Activated naive CD4-positive, alpha-beta T cell treated with anti-CD3 and anti-CD28 coated beads for 36 hours (primary cell): ENCODE measurements at regions not wholly inside any gene's neighbourhood (a gene's known extent, or its start where the extent isn't known, plus 50 kb on each side); places are given as distances from the start of the nearest gene placed in this dataset.

ENCODE experiments used
- CTCF ChIA-PET: fragments of 350-600 bp; sonication (Branson Sonifier 250); formaldehyde crosslinking; loops from one replicate; lab custom pipeline; 2021; ENCODE audit warnings: antibody characterized with exemption; lab: Charles Lee
- DNase-seq: peaks from one replicate; pipeline ENCODE4 v3.0.0-alpha.2; 2020
- H3K27ac Mint-ChIP-seq: one replicate; pipeline ENCODE4 v1.8.0; 2021; ENCODE audit warnings: mild to moderate bottlenecking, mixed read lengths
- H3K27me3 Mint-ChIP-seq: one replicate; pipeline ENCODE4 v1.8.0; 2021; ENCODE audit warnings: low read depth, mixed read lengths
- H3K36me3 Mint-ChIP-seq: one replicate; pipeline ENCODE4 v1.8.0; 2021; ENCODE audit warnings: low read depth, mixed read lengths
- H3K4me1 Mint-ChIP-seq: one replicate; pipeline ENCODE4 v1.8.0; 2021; ENCODE audit warnings: low read depth, mixed read lengths
- H3K4me3 Mint-ChIP-seq: one replicate; pipeline ENCODE4 v1.8.0; 2021; ENCODE audit warnings: mild to moderate bottlenecking, moderate library complexity, mixed read lengths
- H3K9me3 Mint-ChIP-seq: one replicate; pipeline ENCODE4 v1.8.0; 2021; ENCODE audit warnings: mixed read lengths
- intact Hi-C: fragments of 100-400 bp; cut with micrococcal nuclease; formaldehyde crosslinking; loops from one replicate; pipeline ENCODE4 v1.15.1; 2023

DNA sequence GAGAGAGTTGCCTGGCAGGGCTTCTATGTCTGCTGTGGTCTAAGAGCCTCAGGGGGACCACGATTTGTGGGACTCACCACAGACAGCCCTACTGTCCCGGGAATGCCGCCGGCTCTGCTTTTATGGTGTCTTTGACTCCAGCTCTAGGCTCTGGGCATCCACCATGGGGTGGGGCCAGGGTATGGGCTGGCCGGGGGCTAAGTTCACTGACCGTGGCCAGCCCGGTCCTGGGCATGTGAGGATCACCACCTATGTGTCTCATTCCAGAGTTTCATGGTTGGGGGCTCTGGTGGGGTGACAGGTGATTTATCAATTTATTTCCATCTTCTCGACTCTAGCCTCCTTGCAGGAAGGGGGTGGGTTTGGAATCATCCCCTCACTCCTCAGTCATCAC is 139.4 kb downstream of the GADD45G start:
- Mint-ChIP-seq H3K4me1 (peaks cover 71% of the 10 kb centered on the region), H3K27me3 (no peaks in the 10 kb centered on the region), H3K36me3 (no peaks in the 10 kb centered on the region), H3K9me3 (peaks cover 5% of the 10 kb centered on the region), H3K4me3 (no peak overlapping the region), H3K27ac (no peak overlapping the region)
- intact Hi-C loops = loop anchor here (5.0 kb wide), 3 partner anchors 173 to 353 kb away; no protein-coding TSS in a partner anchor
- CTCF ChIA-PET = interaction anchor here (0.6 to 2.5 kb wide), 8 partner anchors 16 to 357 kb away, joined by 3 to 12 read pairs (median 6); no protein-coding TSS in a partner anchor
- DNase-seq = no peak

DNA sequence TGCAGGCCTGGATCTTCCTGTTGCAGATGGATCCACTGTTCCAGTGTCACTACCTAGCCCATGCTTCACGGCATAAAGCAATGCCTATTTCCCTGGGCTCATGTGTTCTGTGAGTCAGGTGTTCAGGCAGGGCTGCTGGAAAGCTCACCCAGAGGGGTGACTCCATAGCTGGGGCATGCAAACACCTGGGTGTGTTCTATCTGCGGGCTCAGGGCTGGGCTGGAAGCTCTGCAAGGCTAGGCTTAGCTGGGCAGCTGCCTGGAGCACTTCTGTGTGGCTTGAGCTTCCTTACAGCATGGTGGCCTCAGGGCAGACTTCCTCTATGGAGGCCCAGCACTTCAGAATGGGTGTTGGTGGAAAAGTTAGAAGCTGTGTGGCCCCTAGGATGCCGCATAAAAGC is 139.9 kb downstream of the GADD45G start:
- Mint-ChIP-seq H3K27me3 (no peaks in the 10 kb centered on the region), H3K4me3 (no peak overlapping the region), H3K9me3 (peaks cover 6% of the 10 kb centered on the region), H3K27ac (no peak overlapping the region), H3K4me1 (peaks cover 70% of the 10 kb centered on the region), H3K36me3 (no peaks in the 10 kb centered on the region)
- intact Hi-C loops = loop anchor here (5.0 kb wide), 3 partner anchors 173 to 353 kb away; no protein-coding TSS in a partner anchor
- no peak for DNase-seq
- CTCF ChIA-PET = interaction anchor here (1.4 to 2.5 kb wide), 3 partner anchors 143 to 357 kb away, joined by 4 to 12 read pairs (median 7); no protein-coding TSS in a partner anchor

DNA sequence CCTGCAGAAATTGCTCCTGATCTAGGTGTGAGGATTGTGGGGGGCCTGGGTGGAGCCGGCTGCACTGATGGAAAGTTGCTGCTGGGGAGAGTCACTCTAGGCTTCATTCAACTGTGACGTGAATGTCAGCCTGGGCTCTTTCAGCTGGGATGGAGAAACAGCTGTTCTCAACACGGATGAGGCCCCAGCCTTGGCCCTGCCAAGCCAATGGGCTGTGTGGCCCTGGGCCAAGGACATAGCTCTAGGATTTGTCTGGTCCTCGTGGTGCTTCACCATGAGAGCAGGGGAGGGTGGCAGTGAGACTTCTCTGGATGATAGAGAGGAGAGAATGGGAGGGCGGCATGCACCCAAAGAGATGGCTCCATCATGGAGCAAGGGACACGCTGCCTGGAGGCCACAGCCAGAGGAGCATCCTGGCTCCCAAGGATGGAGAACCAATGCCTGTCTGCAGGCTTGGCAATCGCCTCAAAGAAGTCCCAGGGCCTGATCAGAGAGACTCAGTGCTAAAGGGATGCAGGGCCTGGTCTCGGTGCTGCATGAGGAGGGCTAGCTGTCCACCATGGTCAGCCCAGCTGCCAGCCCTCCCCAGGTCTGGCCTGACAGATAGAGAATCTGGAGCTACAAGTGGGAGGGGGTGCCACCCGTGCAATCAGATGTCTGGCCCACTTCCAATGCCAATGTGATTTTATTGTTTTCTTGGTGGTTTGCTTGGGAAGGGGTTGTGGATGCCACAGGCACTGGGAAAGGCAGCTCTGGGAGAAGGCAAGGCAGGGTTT is 141.0 kb downstream of the GADD45G start:
- H3K9me3 Mint-ChIP-seq = peaks cover 6% of the 10 kb centered on the region
- no peak overlapping the region for H3K27ac Mint-ChIP-seq
- peaks cover 60% of the 10 kb centered on the region for H3K4me1 Mint-ChIP-seq
- H3K4me3 Mint-ChIP-seq = no peak overlapping the region
- H3K36me3 Mint-ChIP-seq = no peaks in the 10 kb centered on the region
- DNase-seq = no peak
- H3K27me3 Mint-ChIP-seq = no peaks in the 10 kb centered on the region
- CTCF ChIA-PET = interaction anchor here (2.5 kb wide), 1 partner anchor 148 kb away, joined by 12 read pairs; no protein-coding TSS in a partner anchor
- intact Hi-C loops = no loop called here

DNA sequence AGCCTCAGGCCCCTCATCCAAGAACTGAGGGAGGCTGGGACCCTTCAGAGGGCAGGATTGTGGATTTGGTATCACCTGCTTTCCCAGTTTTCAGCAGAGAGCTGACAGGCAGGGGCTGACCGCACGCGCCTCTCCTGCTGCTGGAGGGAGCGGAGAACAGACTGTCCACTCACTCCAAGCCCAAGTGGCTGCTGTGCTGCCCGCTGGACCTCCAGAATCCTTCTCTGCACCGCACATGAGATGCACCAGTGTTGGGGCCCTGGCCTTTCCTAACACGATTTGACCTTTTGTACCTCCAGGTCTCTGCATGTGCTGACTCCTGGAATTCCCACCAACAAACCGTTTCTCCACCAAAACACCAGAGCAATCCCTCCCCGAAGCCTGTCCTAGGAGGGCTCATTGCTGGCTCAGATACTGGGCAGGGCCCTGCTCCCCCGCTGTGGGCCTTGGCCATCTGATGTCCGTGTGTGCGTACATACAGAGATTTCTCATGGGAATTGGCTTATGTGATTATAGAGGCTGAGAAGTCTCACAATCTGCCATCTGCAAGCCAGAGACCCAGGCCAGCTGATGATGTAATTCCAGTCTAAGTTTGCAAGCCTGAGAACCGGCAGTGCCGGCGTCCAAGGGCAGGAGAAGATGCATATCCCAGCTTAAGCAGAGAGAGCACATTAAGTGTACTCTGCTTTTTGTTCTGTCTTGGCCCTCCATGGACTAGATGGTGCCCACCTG is 141.7 kb downstream of the GADD45G start:
- H3K4me1 Mint-ChIP-seq = peaks cover 53% of the 10 kb centered on the region
- H3K9me3 Mint-ChIP-seq = peaks cover 6% of the 10 kb centered on the region
- CTCF ChIA-PET = no interaction called here

DNA sequence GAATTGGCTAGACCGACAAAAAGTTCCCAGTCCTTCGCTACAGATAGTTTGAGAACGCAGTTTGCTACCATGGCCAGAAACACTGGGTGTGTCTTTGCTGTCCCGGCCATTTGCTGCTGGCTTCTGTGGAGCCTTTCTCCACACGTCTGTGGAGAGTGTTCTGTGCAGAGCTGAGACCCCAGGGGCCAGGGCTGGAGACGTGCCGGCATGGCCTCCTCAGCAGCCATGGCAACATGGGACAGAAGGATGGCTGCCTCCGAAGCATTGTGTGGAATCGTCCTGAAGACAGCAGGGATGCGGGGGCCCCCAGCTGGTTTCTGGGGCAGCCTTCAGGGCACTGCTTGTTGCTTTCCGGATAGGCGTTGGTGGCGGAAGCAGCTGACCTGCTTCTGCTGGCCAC is 142.8 kb downstream of the GADD45G start:
- CTCF ChIA-PET = no interaction called here

More for the DNA sequence above, 141.7 kb downstream of the GADD45G start:
- intact Hi-C loops = no loop called here
- no peak for DNase-seq
- H3K27ac Mint-ChIP-seq = no peak overlapping the region
- no peak overlapping the region for H3K4me3 Mint-ChIP-seq
- H3K27me3 Mint-ChIP-seq = no peaks in the 10 kb centered on the region
- H3K36me3 Mint-ChIP-seq = no peaks in the 10 kb centered on the region

DNA sequence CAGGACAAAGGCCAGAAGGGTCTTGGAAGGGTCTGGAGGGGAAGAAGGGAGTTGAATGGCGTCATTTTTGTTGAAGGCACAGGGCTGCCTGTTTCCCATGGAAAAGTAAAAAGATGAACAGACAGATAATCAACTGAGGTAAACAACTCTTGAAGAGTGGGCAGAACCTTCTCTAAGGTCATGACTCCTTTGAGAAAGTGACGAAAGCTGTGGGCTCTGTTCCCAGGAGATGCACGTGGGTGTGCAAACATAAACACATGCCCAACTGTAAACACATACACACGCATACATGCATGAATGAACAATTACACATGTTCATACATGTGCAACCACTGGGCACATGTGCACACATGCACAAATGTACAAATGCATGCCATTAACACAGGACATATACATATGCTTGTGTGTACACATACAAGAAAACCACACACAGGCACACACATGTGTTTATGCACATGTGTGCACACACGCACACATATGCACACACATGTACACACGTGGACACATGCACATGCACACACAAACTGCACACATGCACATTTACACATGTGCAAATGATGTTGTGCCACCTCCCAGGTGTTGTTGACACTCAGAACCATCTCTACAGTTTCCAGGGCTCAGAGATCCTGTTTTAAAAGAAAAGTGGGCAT is 143.3 kb downstream of the GADD45G start:
- CTCF ChIA-PET = no interaction called here
- no peaks in the 10 kb centered on the region for H3K27me3 Mint-ChIP-seq
- H3K27ac Mint-ChIP-seq = no peak overlapping the region
- H3K36me3 Mint-ChIP-seq = no peaks in the 10 kb centered on the region
- no peak overlapping the region for H3K4me3 Mint-ChIP-seq
- H3K9me3 Mint-ChIP-seq = peaks cover 6% of the 10 kb centered on the region
- no peak for DNase-seq
- peaks cover 40% of the 10 kb centered on the region for H3K4me1 Mint-ChIP-seq
- intact Hi-C loops = no loop called here

More for the DNA sequence above, 142.8 kb downstream of the GADD45G start:
- H3K27ac Mint-ChIP-seq = no peak overlapping the region
- intact Hi-C loops = no loop called here
- no peak for DNase-seq
- no peak overlapping the region for H3K4me3 Mint-ChIP-seq
- peaks cover 6% of the 10 kb centered on the region for H3K9me3 Mint-ChIP-seq
- H3K36me3 Mint-ChIP-seq = no peaks in the 10 kb centered on the region
- no peaks in the 10 kb centered on the region for H3K27me3 Mint-ChIP-seq
- peaks cover 45% of the 10 kb centered on the region for H3K4me1 Mint-ChIP-seq

DNA sequence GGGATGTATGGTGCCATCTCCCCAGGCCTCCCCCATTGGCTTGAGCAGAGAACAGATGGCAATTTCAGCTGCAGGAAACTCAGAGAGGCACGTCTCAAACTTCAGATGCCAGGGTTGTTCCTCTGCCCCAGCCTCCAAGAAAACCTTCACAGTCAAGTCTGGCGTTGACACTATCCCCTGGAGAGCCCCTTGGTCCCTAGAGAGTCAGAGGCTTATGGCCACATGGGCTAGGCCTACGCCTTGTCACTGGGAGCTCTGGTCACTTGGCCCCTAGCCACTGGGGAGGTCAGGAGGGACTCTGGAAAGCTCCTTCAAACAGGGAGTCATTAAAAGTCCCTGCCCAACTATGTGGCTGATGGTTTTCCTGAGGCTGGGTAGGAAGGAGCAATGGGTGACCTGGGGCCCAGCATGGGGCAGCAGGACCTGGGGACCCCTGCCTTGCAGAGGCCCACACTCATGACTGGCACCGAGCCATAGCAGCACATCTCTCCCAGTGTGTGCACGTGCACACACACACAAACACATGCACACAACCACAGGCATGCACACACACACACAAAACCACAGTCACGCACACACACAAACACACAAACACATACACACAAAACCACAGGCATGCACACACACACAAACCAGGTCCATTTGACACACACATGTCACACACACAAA is 144.2 kb downstream of the GADD45G start:
- H3K27me3 Mint-ChIP-seq = no peaks in the 10 kb centered on the region
- CTCF ChIA-PET = no interaction called here
- peaks cover 6% of the 10 kb centered on the region for H3K9me3 Mint-ChIP-seq
- no peak overlapping the region for H3K27ac Mint-ChIP-seq
- intact Hi-C loops = no loop called here
- H3K4me1 Mint-ChIP-seq = peaks cover 32% of the 10 kb centered on the region
- no peak overlapping the region for H3K4me3 Mint-ChIP-seq
- H3K36me3 Mint-ChIP-seq = no peaks in the 10 kb centered on the region
- no peak for DNase-seq

DNA sequence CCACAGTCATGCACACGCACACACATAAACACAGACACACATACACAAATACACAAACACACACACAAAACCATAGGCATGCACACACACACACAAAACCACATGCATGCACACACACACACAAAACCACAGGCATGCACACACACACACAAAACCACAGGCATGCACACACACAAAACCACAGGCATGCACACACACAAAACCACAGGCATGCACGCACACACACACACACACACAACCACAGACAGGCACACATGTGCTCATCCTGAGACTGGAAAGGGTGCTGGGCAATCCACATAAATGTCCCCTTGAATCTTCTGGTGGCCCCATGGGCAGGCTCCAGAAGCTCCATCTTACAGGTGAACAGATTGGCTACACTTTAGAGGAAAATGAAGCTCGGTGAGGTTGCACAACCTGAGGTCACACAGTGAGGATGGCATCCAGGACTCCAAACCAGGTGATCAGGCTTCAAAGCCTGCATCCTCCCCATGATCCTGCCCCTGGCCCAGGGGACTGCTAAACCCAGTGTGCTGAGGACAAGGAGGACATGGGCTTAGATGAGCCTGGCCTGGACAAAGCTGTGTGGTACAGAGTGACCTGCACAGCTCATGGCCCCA is 144.8 kb downstream of the GADD45G start:
- Mint-ChIP-seq H3K4me3 (no peak overlapping the region), H3K27me3 (no peaks in the 10 kb centered on the region), H3K9me3 (peaks cover 4% of the 10 kb centered on the region), H3K36me3 (no peaks in the 10 kb centered on the region), H3K4me1 (peaks cover 25% of the 10 kb centered on the region), H3K27ac (no peak overlapping the region)
- intact Hi-C loops = no loop called here
- DNase-seq = no peak
- CTCF ChIA-PET = interaction anchor here (0.7 kb wide), 1 partner anchor 151 kb away, joined by 3 read pairs; no protein-coding TSS in a partner anchor

DNA sequence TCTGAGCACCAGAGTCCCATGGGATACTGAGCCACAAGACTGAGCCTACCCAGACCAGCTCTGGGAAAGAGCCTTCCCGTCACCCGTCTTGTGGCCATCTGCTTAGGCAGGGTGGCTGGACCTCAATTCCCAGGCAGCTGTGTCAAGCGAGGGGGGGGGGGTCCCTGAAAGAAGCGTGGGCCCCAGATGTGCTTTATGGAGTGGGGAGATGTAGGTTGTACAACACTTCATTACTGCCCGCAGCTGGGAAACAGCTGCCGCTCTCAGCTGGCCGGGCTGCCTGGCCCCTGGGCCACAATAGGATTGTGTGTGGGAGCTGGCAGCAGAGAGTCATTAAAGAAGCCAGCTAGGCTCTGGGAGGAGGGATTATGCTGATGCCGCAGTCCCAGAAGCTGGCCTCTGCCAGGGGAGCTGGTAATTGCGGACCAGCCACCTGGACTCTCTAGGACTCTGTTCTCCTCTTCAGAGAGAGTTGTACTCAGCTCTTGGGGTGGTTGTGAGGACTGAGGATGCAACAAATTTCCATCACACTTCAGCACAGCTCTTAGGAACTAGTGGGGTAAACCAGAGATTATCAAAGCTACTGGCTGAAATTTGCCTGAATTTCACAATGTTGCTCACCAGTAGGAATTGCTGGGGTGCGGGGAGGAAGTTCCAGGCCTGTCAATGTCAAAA is 145.4 kb downstream of the GADD45G start:
- Mint-ChIP-seq H3K27me3 (no peaks in the 10 kb centered on the region), H3K36me3 (no peaks in the 10 kb centered on the region), H3K4me3 (no peak overlapping the region), H3K27ac (no peak overlapping the region), H3K9me3 (peaks cover 1% of the 10 kb centered on the region), H3K4me1 (peaks cover 23% of the 10 kb centered on the region)
- no peak for DNase-seq
- intact Hi-C loops = no loop called here
- CTCF ChIA-PET = interaction anchor here (0.7 kb wide), 1 partner anchor 152 kb away, joined by 3 read pairs; no protein-coding TSS in a partner anchor

DNA sequence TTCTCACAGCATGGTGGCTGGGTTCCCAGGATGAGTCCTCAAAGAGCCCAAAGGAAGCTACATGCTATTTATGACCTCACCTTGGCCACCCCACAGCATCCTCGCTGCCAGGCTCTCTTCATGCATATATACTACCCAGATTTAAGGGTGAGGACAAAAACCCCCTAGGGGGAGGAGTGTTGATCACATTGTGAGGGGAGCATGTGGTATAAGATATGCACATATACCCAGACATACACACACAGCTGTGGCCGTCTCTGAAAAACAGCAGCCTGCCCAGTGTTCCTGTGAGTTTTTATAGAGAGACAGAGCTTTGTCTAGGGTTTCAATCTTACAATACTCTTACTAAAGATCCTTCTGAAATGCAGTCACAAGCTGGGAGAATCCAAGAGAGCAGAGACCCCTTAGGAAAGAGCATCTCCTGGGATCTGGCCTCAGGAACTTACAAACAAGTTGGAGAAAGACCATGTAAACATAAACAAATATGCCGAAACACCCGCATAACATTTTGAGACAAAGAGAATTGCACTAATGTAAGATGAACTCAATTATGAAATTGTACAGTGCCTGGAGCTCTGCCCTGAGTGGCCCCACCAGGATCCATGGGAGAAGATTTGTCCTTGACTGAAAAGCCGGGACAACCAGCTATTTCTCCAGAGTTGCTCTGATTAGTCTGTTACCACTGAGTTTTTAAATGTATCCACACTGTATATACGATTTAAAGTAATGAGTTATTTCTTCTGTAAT is 146.4 kb downstream of the GADD45G start:
- Mint-ChIP-seq H3K4me3 (no peak overlapping the region), H3K27me3 (no peaks in the 10 kb centered on the region), H3K9me3 (peaks cover 1% of the 10 kb centered on the region), H3K36me3 (no peaks in the 10 kb centered on the region), H3K27ac (no peak overlapping the region), H3K4me1 (peaks cover 17% of the 10 kb centered on the region)
- DNase-seq = no peak
- intact Hi-C loops = no loop called here
- CTCF ChIA-PET = interaction anchor here (1.1 kb wide), 1 partner anchor 149 kb away, joined by 5 read pairs; no protein-coding TSS in a partner anchor
